ENCODE measurements at regions not wholly inside any gene's neighbourhood (a gene's known extent, or its start where the extent isn't known, plus 50 kb on each side); places are given as distances from the start of the nearest gene placed in this dataset.

- in situ Hi-C loops (cut with HindIII; ENCODE audit: low sequenced_read_pairs), result no loop called here
Observed at GRCh38 chr20:22268675-22269074, 315.7 kb downstream of the FOXA2 start.

GRCh38 chr20:22264917-22265316 lies 319.5 kb downstream of the FOXA2 start:
- in situ Hi-C loops (cut with HindIII; ENCODE audit: low sequenced_read_pairs), result no loop called here

- in situ Hi-C loops (cut with HindIII; ENCODE audit: low sequenced_read_pairs), result no loop called here
Observed at GRCh38 chr20:22260506-22260905, 323.9 kb downstream of the FOXA2 start.

- in situ Hi-C loops (cut with HindIII; ENCODE audit: low sequenced_read_pairs), result no loop called here
Observed at GRCh38 chr20:22257912-22258311, 326.5 kb downstream of the FOXA2 start.

GRCh38 chr20:22248051-22248667 lies 336.2 kb downstream of the FOXA2 start:
- in situ Hi-C loops (cut with HindIII; ENCODE audit: low sequenced_read_pairs), result no loop called here

GRCh38 chr20:22245139-22245538 lies 339.2 kb downstream of the FOXA2 start:
- in situ Hi-C loops (cut with HindIII; ENCODE audit: low sequenced_read_pairs), result no loop called here

- in situ Hi-C loops (cut with HindIII; ENCODE audit: low sequenced_read_pairs), result no loop called here
Observed at GRCh38 chr20:22243067-22243466, 341.3 kb downstream of the FOXA2 start.

- in situ Hi-C loops (cut with HindIII; ENCODE audit: low sequenced_read_pairs), result no loop called here
Observed at GRCh38 chr20:22241609-22242008, 342.8 kb downstream of the FOXA2 start.

- in situ Hi-C loops (cut with HindIII; ENCODE audit: low sequenced_read_pairs), result no loop called here
Observed at GRCh38 chr20:22232923-22233322, 351.4 kb downstream of the FOXA2 start.

GRCh38 chr20:22232473-22232872 lies 351.9 kb downstream of the FOXA2 start:
- in situ Hi-C loops (cut with HindIII; ENCODE audit: low sequenced_read_pairs), result no loop called here

- in situ Hi-C loops (cut with HindIII; ENCODE audit: low sequenced_read_pairs), result no loop called here
Observed at GRCh38 chr20:22226849-22227700, 357.3 kb downstream of the FOXA2 start.

GRCh38 chr20:22223236-22223635 lies 361.1 kb downstream of the FOXA2 start:
- in situ Hi-C loops (cut with HindIII; ENCODE audit: low sequenced_read_pairs), result no loop called here

- in situ Hi-C loops (cut with HindIII; ENCODE audit: low sequenced_read_pairs), result no loop called here
Observed at GRCh38 chr20:22217712-22218352, 366.5 kb downstream of the FOXA2 start.

- in situ Hi-C loops (cut with HindIII; ENCODE audit: low sequenced_read_pairs), result no loop called here
Observed at GRCh38 chr20:22216984-22217383, 367.4 kb downstream of the FOXA2 start.

- in situ Hi-C loops (cut with HindIII; ENCODE audit: low sequenced_read_pairs), result no loop called here
Observed at GRCh38 chr20:22214296-22214695, 370.1 kb downstream of the FOXA2 start.

- in situ Hi-C loops (cut with HindIII; ENCODE audit: low sequenced_read_pairs), result no loop called here
Observed at GRCh38 chr20:22213271-22213670, 371.1 kb downstream of the FOXA2 start.

GRCh38 chr20:22207280-22207679 lies 377.1 kb downstream of the FOXA2 start:
- in situ Hi-C loops (cut with HindIII; ENCODE audit: low sequenced_read_pairs), result no loop called here

GRCh38 chr20:22204801-22205200 lies 379.6 kb downstream of the FOXA2 start:
- in situ Hi-C loops (cut with HindIII; ENCODE audit: low sequenced_read_pairs), result no loop called here

GRCh38 chr20:22182148-22182547 lies 402.2 kb downstream of the FOXA2 start:
- in situ Hi-C loops (cut with HindIII; ENCODE audit: low sequenced_read_pairs), result no loop called here

GRCh38 chr20:22180244-22180643 lies 404.1 kb downstream of the FOXA2 start:
- in situ Hi-C loops (cut with HindIII; ENCODE audit: low sequenced_read_pairs), result no loop called here

- in situ Hi-C loops (cut with HindIII; ENCODE audit: low sequenced_read_pairs), result no loop called here
Observed at GRCh38 chr20:22160101-22160652, 424.2 kb downstream of the FOXA2 start.

- in situ Hi-C loops (cut with HindIII; ENCODE audit: low sequenced_read_pairs), result no loop called here
Observed at GRCh38 chr20:22159276-22159675, 425.1 kb downstream of the FOXA2 start.

All from DLD1 (cell line).